ENCODE measurements at regions not wholly inside any gene's neighbourhood (a gene's known extent, or its start where the extent isn't known, plus 50 kb on each side); places are given as distances from the start of the nearest gene placed in this dataset.
"Not testable (repeated sequence)": the region's sequence is repeated elsewhere in the genome, so short reads cannot be mapped to it uniquely, and the experiment has no call there.

- no peak for DNase-seq
Observed at GRCh38 chr11:134658481-134659225, 246.6 kb upstream of the B3GAT1 start.

DNA sequence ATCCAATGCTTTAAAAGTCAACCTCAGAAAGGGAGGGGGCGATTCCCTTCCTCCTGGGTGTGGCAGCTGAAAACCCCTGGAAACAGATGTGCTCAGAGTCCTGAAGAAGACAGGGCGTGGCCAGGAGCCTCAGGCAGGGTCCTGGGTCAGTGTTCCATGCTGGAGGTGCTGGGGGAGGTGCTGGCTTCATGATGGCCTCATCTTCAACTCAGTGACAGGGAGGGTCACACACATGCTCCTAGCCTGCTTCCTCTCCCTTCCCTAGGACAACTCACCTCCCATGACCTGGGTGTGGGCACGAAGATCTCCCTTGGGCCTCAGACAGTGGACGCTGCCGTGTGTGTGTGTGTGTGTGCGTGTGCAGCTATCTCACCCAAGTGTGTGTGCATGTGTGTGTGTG lies 245.6 kb upstream of the B3GAT1 start:
- no peak for DNase-seq

- no peak for DNase-seq
Observed at GRCh38 chr11:134656861-134657540, 245.0 kb upstream of the B3GAT1 start.

DNA sequence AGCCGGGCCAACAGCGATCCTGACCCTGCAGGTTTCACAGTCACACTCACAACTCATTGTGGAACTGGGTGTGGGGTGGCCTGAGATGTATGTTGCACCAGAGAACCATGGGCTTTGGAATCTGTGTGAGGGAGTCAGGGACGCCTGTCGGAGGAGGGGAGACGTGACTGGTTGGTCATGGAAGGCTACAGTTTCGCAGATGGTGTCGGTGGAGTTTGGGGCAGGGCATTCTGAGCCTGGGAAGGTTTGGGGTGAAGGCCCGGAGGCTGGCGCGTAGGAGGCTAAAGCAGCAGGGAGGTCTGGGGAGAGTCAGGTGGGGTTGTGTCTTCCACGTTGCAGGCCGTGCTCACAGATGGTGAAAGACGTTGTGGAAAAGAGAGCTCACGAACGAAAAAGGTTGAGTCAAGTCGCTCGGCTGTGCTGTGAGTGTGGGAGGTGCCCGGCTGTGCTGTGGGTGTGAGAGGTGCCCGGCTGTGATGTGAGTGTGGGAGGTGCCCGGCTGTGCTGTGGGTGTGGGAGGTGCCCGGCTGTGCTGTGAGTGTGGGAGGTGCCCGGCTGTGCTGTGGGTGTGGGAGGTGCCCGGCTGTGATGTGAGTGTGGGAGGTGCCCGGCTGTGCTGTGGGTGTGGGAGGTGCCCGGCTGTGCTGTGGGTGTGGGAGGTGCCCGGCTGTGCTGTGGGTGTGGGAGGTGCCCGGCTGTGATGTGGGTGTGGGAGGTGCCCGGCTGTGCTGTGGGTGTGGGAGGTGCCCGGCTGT lies 244.2 kb upstream of the B3GAT1 start:
- not testable (repeated sequence) for DNase-seq

GRCh38 chr11:134655189-134655989 lies 243.3 kb upstream of the B3GAT1 start:
- DNase-seq, result no peak

DNA sequence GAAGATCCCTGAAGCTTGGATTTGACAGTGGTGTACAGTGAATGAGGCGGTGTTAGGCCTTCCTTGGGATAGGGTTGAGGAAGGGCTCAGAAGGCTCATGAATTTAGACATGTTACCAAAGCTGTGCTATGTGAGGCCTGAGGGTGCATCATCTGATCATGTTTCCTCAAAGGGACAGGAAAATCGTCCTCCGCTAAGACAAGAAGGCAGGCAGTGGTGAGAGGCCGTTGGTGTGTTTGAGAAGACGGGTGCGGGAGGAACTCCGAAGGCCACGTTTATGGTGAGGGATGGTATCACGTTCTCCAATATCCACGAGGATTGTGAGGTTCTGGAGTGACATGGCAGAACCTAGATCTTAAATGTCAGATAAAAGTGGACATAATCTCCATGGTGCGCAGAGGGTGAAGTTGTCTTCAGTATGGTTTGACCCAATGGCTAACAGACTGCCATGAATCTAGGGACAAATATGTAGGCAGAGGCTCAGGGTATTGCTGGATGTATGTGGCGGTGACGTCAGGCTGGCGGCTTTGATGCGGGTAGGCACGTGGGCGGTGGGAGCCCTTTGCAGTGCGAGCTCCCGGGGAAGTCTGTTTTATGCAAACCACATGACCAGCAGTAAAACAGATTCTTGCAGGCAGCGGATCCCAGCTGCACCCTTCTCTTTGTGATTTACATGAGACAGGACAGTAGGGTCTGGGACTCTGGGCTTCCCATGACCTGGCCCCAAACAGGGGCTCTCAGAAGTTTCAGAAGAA lies 242.3 kb upstream of the B3GAT1 start:
- DNase-seq, result no peak

DNA sequence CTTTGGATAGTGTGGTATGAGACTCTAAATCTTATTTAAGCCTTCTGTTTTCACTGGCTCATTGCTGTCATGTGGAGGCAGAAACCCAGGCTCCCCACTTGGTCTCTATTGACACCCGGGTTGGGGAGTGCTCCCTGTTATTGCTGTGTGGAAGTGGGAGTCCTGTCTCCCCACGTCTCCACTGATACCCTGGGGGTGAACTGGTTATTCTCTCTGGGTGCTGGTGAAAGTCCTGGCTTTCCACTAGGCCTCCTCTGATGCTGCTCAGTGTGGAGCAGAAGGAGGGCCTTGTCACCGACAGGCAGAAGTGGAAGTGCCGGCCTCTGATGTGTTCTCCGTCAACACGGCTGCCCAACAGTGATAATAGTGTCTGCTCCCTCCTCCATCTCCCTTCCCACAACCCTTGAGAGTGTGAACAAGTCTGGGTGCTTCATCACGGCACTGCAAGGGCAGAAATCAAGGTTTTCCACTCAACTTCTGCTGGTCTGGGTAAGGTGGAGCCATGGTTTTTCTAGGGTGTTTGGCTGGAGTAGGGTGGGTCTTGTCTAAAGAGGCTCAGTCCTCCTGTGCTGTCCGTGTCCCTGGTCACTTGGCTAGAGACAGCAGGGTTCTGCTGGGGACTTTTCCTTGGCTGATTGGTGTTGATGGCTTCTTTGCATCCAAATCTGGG lies 240.7 kb upstream of the B3GAT1 start:
- no peak for DNase-seq

- no peak for DNase-seq
Observed at GRCh38 chr11:134647066-134647743, 235.2 kb upstream of the B3GAT1 start.

DNA sequence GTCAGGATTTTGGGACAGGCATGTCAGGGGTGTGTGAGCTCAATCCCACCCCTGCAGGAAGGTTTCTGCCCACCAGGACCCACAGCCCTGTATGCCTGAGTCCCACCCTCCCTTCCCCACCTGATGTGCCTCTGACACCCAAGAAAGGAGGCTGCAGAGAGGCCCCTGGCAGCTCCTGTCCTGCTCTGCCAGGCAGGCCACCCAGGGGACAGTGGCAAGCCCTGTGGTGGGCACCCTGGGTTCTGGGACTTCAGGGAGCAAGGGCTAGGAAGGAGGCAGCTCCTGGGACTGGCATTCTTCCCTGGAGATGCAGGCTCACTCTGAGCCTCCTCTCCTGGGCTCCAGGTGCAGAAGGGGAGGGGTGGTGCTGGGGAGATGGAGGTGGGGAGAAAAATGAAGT lies 234.5 kb upstream of the B3GAT1 start:
- DNase-seq, result no peak

DNA sequence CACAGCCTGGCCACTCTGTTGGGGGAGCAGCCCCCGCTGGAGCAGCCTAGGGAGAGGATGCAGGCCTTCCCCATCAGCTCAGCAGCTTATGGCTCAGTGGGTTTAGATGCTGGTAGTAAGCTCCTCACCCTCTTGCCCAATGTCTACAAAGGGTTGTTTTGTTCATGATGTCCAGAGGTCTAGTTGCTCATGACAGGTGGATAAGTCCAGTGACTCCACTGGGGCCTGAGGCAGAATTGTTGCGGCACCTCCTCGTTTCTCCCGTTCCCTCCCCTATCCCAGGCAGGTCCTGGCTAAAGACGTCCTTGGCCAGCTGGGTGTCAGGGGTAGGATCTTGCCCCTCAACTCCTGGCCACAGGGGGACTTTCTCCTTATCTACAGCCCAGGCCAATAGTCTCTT lies 233.5 kb upstream of the B3GAT1 start:
- DNase-seq, result no peak

GRCh38 chr11:134644476-134645456 lies 232.7 kb upstream of the B3GAT1 start:
- DNase-seq, result no peak

- DNase-seq, result no peak
Observed at GRCh38 chr11:134643115-134644012, 231.3 kb upstream of the B3GAT1 start.

- DNase-seq, result no peak
Observed at GRCh38 chr11:134642206-134642605, 230.2 kb upstream of the B3GAT1 start.

DNA sequence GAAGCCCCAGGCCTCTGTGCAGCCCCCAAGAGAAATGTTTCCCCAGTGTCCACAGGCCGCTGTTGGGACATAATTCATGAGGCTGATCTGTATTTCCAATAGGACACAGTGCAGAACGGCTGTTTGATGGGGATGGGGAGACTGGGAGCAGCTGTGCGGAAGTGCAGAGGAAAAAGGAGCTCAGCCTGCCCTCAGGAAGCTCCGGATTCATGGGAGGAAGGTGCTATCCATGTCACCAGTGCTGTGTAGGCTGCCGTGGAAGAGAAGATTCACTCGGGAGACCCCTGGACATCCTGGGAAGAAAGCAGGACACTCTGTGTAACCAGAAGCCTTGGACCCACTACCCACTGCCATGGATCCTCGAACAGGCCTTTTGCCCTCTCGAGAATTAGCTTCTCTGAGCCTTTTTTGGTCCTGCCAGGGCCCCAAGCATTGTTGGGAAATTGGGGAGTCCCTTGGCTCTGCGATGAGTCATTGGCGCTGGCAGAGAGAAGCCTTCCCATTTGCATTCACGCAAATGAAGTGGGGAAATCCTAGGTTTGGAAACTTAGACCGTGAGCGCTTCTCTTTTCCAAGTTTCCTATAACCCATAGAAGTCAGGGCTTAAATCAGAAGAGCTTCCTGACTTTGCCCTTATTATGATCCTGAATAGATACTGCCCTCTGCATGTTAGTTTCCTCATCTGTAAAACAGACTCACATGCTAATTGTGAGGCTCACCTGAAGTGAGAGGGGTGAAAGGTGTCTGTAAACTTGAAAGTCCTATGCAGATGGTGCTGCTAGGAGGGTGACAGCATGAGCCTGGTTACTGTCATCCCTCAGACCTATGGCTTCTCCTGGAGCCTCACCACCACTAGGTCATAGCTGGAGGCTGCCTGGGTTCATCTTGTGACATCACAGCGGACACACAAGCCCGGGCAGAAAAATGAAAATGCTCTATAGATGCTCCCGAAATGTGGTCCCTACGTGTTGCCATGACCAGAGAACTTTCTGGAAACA lies 229.2 kb upstream of the B3GAT1 start:
- DNase-seq, result no peak

DNA sequence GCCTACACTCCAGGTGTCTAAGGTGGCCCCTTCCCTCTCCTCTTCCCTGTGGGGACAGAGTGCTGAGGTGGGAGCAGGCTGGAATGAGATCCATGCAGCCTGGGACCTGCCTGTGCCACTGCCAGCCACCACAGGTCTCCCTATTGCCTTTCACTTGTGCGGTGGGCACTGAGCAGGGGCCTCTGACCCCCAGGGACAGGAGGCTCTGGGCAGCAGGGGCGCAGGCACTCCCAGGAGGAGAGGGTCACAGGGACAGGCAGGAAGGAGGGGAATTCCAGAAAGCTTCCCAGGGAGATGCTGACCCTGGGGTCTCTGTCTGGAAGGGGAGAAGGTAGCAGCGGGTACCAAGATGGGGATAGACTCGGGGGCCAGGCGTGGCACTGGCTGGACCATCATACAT lies 228.5 kb upstream of the B3GAT1 start:
- no peak for DNase-seq

- no peak for DNase-seq
Observed at GRCh38 chr11:134639586-134640330, 227.7 kb upstream of the B3GAT1 start.
